Duodenal mucosa (tissue), 2 donors: ENCODE measurements at regions not wholly inside any gene's neighbourhood (a gene's known extent, or its start where the extent isn't known, plus 50 kb on each side); places are given as distances from the start of the nearest gene placed in this dataset.

ENCODE experiments used
- H3K27ac ChIP-seq: one replicate; pipeline ENCODE4 v1.7.0; 2013; ENCODE audit warnings: low read depth, low read length
- H3K27me3 ChIP-seq, 2 donors: one replicate each; pipeline ENCODE4 v1.7.0; 2013; ENCODE audit warnings: low read length in 2 of 2, control low read depth in 1 of 2; ENCODE audit not compliant: insufficient read depth in 2 of 2, control insufficient read depth in 1 of 2
- H3K36me3 ChIP-seq, 2 donors: one replicate each; pipeline ENCODE4 v1.7.0; 2013; ENCODE audit warnings: low read length in 2 of 2, control low read depth in 1 of 2; ENCODE audit not compliant: insufficient read depth in 2 of 2, control insufficient read depth in 1 of 2
- H3K4me1 ChIP-seq, 2 donors: one replicate each; pipeline ENCODE4 v1.7.0; 2013; ENCODE audit warnings: low read length in 2 of 2, control low read depth in 1 of 2; ENCODE audit not compliant: insufficient read depth in 2 of 2, control insufficient read depth in 1 of 2
- H3K4me3 ChIP-seq, 2 donors: one replicate each; pipeline ENCODE4 v1.7.0; 2013; ENCODE audit warnings: low read length in 2 of 2, low read depth in 1 of 2
- H3K9ac ChIP-seq, 2 donors: one replicate each; pipeline ENCODE4 v1.7.0; 2013; ENCODE audit warnings: low read length in 2 of 2, low read depth in 1 of 2
- H3K9me3 ChIP-seq, 2 donors: one replicate each; pipeline ENCODE4 v1.7.0; 2013; ENCODE audit warnings: low read length in 2 of 2, control low read depth in 1 of 2; ENCODE audit not compliant: control insufficient read depth in 1 of 2

DNA sequence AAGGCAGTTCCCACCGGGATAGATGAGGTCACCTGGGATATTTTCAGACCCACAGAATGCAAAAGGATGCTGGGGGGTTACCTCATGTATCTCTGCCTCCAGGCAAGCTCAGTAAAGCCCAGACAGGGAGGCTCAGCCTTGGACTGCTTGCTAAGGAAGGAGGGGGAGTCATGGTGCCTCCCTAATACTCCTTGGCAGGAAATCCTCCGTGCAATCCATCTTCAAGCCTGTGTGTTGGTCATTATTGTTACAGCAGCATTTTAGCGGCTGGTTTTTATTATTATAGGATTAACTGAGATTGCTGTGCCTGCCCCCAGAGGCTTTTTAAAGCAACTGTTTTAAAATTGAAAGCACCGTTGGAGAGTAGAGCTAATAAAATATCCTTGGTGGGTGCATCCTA is 188.5 kb upstream of the UBL3 start:
- H3K9me3 ChIP-seq: no peaks in the 10 kb centered on the region
- H3K4me3 ChIP-seq: no peak overlapping the region
- H3K4me1 ChIP-seq: peaks cover 5 to 7% of the 10 kb centered on the region in 2 donors
- no peak overlapping the region for H3K27ac ChIP-seq
- H3K9ac ChIP-seq: no peak overlapping the region
- no peaks in the 10 kb centered on the region for H3K27me3 ChIP-seq
- no peaks in the 10 kb centered on the region for H3K36me3 ChIP-seq

DNA sequence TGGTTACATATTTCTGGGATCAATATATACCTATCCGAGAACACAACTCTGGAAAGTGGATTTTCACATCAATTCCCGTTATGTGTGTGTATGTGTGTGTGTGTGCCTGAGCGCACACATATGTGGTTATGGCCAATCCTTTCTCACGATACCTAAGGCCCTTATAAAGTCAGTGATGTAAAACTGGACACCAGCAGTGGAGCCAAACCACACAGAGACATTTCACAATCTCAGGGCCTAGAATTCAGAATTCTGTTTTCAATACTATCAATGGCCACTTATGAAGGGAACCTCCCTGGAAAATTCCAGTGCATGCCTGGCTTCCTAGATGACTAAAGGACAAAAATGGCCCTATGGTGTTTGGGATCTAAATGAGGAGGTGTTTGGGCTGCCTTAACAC is 187.3 kb upstream of the UBL3 start:
- Histone ChIP-seq H3K9ac (no peak overlapping the region), H3K4me3 (no peak overlapping the region), H3K36me3 (no peaks in the 10 kb centered on the region), H3K9me3 (no peaks in the 10 kb centered on the region), H3K27me3 (peaks cover 0 to 3% of the 10 kb centered on the region in 2 donors), H3K27ac (no peak overlapping the region), H3K4me1 (peaks cover 2 to 5% of the 10 kb centered on the region in 2 donors)

DNA sequence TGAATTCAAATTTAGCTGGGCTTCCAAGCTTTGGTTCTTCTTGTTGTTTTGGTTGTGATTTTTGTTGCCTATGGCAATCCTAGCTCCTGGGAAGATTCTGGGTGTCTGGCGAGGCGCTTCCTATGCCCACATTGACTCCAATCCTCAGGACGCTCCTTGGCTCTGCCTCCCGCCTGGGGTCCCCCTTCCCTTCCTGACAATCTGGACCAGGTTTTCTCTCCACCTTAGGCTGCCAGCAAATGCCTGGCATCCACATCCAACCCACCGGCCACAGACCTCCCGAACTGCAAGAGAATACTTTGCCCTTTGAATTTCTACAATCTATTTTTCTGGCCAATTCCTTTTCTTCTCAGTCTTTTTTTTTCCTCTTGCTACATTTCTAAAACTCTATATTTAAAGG is 186.9 kb upstream of the UBL3 start:
- no peak overlapping the region for H3K27ac ChIP-seq
- H3K27me3 ChIP-seq: peaks cover 0 to 3% of the 10 kb centered on the region in 2 donors
- no peaks in the 10 kb centered on the region for H3K9me3 ChIP-seq
- H3K4me3 ChIP-seq: no peak overlapping the region
- peaks cover 0 to under 1% of the 10 kb centered on the region in 2 donors for H3K4me1 ChIP-seq
- H3K9ac ChIP-seq: no peak overlapping the region
- H3K36me3 ChIP-seq: no peaks in the 10 kb centered on the region

DNA sequence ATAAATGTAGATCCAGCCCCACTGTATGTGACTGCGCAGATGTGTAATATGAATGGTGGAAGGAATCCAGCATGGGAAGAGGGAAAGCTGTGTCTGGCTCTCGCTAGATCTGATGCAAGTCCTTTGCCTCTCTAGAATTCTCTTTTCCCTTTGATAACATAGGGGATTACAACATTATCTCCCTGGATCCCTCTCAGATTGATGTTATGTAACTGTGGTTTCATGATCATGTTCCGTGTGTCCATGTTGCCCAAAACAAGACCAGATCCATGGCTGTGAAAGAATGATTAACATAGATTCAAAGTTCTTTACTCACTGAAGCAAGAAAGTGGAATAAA is 184.0 kb upstream of the UBL3 start:
- peaks cover 0 to 3% of the 10 kb centered on the region in 2 donors for H3K27me3 ChIP-seq
- H3K9me3 ChIP-seq: no peaks in the 10 kb centered on the region
- H3K9ac ChIP-seq: no peak overlapping the region
- H3K27ac ChIP-seq: no peak overlapping the region
- H3K36me3 ChIP-seq: no peaks in the 10 kb centered on the region
- H3K4me3 ChIP-seq: no peak overlapping the region
- no peaks in the 10 kb centered on the region for H3K4me1 ChIP-seq

DNA sequence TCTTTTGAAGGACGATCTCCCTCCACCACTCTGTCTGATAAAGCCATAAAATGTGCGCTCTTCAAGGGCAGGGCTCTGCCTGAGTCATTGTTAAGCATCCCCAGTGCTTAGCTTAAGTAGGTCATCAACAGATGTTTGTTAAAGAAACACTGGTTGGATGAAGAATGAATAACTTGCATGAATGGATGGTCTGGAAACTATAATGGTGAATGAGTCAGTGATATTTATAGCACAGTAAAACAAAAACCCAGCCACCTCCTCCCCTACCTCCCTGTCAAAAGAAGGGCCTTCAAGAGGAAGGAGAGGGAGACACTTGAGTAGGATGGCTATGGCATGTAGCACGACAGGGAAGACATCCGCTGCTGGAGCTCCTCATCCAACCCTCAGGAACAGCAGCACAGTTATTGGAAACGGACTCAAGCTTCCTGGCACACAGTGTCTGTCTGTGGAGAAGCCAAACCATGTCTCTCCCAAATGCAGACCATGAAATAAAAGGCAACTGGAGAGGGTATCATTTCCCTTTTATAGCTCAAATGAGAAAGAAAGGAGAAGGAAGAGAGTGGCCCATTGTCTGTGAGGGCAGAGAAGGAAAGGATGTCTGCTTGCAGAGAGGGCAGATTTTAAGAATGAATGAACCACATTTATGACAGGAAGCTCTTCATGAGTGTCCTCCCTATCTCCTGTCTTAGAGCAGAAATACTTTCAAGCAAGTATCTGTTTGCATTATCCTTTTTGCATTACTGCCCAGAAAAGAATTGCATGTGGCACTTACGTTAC is 183.5 kb upstream of the UBL3 start:
- H3K4me1 ChIP-seq: no peaks in the 10 kb centered on the region
- no peaks in the 10 kb centered on the region for H3K9me3 ChIP-seq
- no peak overlapping the region for H3K4me3 ChIP-seq
- no peak overlapping the region for H3K27ac ChIP-seq
- peaks cover 0 to 3% of the 10 kb centered on the region in 2 donors for H3K27me3 ChIP-seq
- no peak overlapping the region for H3K9ac ChIP-seq
- no peaks in the 10 kb centered on the region for H3K36me3 ChIP-seq

DNA sequence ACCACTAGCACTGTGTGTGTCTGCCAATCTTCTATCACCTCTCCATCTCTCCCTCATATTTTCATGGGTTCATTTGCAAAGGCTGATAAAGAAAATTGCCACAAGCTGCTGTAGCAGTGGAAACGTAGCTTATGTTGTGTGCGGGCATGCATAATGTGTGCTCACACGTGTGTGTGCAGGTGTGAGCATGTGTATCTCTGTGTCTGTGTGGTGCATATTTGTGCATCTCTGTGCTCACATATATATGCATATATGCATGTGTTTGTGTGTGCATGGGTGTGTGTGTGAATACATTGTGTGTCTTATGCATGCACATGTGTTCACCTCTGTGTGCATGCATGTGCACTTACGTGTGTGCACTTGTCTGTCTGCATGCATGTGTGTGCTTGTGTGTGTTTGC is 181.8 kb upstream of the UBL3 start:
- no peaks in the 10 kb centered on the region for H3K9me3 ChIP-seq
- H3K4me3 ChIP-seq: no peak overlapping the region
- no peaks in the 10 kb centered on the region for H3K36me3 ChIP-seq
- H3K27me3 ChIP-seq: peaks cover 0 to 3% of the 10 kb centered on the region in 2 donors
- peaks cover 0 to 4% of the 10 kb centered on the region in 2 donors for H3K4me1 ChIP-seq
- no peak overlapping the region for H3K27ac ChIP-seq
- no peak overlapping the region for H3K9ac ChIP-seq

DNA sequence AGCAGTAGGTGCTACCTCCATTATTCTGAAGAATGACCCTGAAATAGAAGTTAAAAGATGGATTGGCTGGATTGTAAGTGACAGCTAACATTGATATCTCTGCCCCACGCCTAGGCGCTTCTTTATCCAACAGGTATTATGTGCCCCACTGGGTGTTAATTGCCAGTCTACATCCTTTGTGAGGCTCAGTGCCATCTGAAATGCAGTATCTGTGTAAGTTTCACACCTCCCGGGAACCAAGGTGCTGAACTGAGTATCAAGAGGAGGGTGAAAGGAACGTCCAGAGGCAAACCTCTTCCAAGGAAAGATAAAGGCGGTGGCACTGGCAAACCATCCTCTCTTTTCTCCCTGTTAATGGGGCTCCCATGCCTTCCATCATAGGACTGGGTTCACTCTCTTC is 181.1 kb upstream of the UBL3 start:
- Histone ChIP-seq H3K27me3 (peaks cover 0 to 3% of the 10 kb centered on the region in 2 donors), H3K4me3 (no peak overlapping the region), H3K9ac (no peak overlapping the region), H3K9me3 (no peaks in the 10 kb centered on the region), H3K36me3 (no peaks in the 10 kb centered on the region), H3K4me1 (peaks cover 0 to 4% of the 10 kb centered on the region in 2 donors), H3K27ac (no peak overlapping the region)

DNA sequence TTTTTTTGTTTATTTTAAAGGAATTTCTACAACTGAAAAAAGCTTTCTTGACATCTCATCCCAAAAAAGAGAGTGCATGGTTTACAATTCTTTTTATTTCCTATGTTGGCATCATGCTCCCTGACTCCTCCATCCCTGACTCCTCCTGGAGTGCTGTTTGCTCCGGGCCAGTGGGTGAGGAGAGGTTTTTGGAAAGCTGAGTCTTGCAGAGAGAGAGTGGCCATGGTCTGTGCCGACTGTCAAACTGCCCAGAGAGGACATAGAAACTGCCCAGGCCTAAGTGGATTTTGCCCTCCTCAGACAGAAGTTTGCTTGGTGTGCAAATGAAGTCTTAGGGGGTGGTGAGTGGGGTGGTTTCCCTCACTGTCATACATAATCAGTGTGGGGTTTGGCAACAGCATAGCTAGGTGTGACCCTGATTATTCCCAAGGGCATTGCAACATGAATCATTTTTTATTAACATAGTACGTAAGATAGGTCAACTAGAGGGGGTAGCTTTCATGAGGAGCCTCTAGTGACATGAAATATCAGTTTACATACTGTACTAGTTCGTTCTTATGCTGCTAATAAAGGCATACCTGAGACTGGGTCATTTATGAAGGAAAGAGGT is 179.8 kb upstream of the UBL3 start:
- Histone ChIP-seq H3K36me3 (no peaks in the 10 kb centered on the region), H3K9ac (no peak overlapping the region), H3K27ac (no peak overlapping the region), H3K27me3 (peaks cover 0 to 3% of the 10 kb centered on the region in 2 donors), H3K4me1 (peaks cover 0 to 4% of the 10 kb centered on the region in 2 donors), H3K9me3 (no peaks in the 10 kb centered on the region), H3K4me3 (no peak overlapping the region)

DNA sequence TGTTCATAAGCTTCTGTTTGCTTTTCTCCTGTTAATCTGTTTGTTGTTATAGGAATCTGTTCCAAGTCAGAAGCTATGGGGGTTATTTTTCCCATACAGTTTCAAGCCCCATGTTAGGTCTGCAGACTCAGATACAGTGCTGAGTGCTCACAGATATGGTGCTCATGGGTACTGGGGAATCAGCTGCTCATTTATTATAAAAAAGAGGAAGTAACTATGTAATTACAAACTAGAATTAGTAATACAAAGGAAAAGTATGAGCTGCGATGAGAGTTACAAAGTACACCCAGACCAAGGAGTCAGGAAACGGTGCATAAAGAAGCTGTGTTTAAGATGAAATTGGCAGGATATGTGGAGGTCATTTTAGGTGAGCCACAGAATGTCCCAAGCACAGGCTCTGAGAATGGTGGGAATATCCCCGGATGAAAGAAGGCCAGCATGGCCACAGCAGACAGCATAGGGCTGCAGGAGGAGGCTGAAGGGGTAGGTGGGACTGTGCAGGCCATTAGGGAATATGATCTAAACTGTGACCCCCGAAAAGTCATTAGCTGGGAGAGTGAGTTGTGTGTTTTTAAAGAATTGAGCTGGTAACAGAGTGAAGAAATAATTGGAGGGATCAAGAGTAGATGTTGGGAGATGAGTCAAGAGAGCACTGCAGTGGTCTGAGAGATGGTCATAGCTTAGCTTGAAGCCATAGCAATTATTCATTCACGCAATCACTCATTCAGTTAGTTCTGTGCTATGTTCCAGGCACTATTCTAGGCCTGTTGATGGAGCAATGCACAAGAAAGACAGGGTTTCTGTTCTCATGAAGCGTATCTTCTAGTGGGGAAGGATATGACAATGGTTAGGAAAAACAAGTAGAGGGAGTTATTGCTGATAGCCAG is 177.4 kb upstream of the UBL3 start:
- Histone ChIP-seq H3K36me3 (no peaks in the 10 kb centered on the region), H3K4me1 (peaks cover 0 to 4% of the 10 kb centered on the region in 2 donors), H3K27ac (no peak overlapping the region), H3K9ac (no peak overlapping the region), H3K9me3 (no peaks in the 10 kb centered on the region), H3K27me3 (no peaks in the 10 kb centered on the region), H3K4me3 (no peak overlapping the region)

DNA sequence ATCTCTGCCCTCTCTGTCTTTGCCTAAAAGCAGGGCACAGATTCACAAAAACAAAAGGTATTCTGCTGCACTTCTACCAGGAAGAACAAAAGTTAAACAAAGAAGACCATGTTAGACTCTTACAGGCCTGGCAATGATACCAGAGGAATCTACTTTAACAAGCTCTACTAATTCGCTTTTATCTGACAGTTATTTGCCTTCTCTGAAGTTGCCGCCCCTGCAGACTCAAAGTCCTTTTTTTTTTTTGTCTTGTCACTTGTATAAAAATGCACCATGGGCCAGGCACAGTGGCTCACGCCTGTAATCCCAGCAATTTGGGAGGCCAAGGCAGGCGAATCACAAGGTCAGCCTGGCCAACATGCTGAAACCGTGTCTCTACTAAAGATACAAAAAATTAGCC is 176.5 kb upstream of the UBL3 start:
- Histone ChIP-seq H3K4me1 (peaks cover 0 to 4% of the 10 kb centered on the region in 2 donors), H3K36me3 (no peaks in the 10 kb centered on the region), H3K27ac (no peak overlapping the region), H3K9me3 (no peaks in the 10 kb centered on the region), H3K27me3 (no peaks in the 10 kb centered on the region), H3K4me3 (no peak overlapping the region), H3K9ac (no peak overlapping the region)
